Neural progenitor cell (in vitro differentiated cells): ENCODE measurements at regions not wholly inside any gene's neighbourhood (a gene's known extent, or its start where the extent isn't known, plus 50 kb on each side); places are given as distances from the start of the nearest gene placed in this dataset.

ENCODE experiments used
- CTCF ChIP-seq: fragments of 200-600 bp; sonication (generic); IDR thresholded peaks from 2 replicates; pipeline ENCODE4 v1.5.1; 2017; ENCODE audit warnings: antibody characterized with exemption, mild to moderate bottlenecking
- EZH2phosphoT487 ChIP-seq: fragments of 200-600 bp; sonication (generic); IDR thresholded peaks from 2 replicates; pipeline ENCODE4 v1.6.1; 2017; ENCODE audit warnings: antibody characterized with exemption

DNA sequence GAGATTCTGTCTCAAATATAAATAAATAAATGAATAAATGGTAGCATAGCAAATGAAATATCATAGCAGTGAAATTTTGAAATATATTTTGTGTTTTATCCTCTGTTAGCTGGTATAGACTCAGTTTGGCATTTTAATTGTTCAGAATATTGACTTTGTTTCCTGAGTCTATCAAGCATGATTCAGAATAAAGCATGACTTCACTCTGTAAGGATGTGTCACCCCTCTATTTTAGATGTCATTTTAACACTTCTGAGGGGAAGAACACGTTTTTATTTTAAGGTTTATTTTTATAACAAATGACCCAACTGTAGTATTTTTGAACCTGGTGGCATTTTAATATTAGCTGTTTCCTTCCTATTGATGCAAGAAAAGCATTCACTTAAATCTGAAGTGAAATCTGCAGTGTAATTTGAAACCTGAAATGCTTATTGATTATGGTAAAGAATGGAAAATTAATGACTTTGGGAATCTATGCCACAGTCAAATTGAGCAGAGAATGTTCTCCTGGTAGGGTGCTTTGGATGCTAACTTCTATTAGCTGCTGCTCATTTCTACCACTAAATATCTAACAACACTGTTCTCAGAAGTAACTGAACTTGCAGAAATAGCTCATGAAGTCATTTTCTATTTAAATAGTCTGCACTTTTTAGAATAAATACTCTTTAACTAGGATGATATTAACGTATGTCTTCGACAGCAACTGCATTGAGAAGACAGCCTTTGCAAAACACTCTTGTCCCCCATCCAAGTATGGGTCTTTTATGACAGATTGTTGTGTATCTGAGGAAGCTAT is 114.2 kb downstream of the SOX4 start:
- no peak for TF ChIP-seq CTCF
- TF ChIP-seq EZH2phosphoT487 = no peak
